ENCODE measurements at regions not wholly inside any gene's neighbourhood (a gene's known extent, or its start where the extent isn't known, plus 50 kb on each side); places are given as distances from the start of the nearest gene placed in this dataset.

DNA sequence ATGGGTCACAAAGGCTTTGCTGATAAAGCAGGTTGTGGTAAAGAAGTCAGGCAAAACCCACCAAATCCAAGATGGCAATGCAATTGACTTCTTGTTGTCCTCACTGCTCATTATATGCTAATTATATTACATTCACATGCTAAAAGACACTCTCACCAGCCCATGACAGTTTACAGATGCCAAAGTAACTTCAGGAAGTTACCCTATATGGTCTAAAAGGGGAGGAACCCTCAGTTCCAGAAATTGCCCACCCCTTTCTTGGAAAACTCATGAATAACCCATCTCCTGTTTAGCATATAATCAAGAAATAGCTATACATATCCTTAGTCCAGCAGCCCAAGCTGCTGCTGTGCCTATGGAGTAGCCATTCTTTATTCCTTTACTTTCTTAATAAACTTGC is 501.1 kb downstream of the MEI4 start:
- ChIA-PET CTCF (no interaction called here), POLR2A (no interaction called here)
- Histone ChIP-seq H3F3A (replicated peaks; ENCODE audit: insufficient read depth) (no peaks in the 10 kb centered on the region), H3K79me2 (ENCODE audit: insufficient read depth) (no peaks in the 10 kb centered on the region), H3K27ac (ENCODE audit: low read depth in 2 of 2, low read length in 1 of 2) (no peak overlapping the region), H3K9ac (no peak overlapping the region), H3K27me3 (ENCODE audit: insufficient read depth) (no peaks in the 10 kb centered on the region), H2AFZ (ENCODE audit: low read depth) (no peak overlapping the region), H3K36me3 (replicated peaks in 1 of 2; ENCODE audit: control insufficient read depth in 1 of 2, insufficient read depth in 2 of 2, low read length in 1 of 2) (no peaks in the 10 kb centered on the region), H3K4me2 (no peak overlapping the region), H4K20me1 (ENCODE audit: insufficient read depth) (no peaks in the 10 kb centered on the region), H3K9me3 (no peaks in the 10 kb centered on the region), H3K9me2 (no peaks in the 10 kb centered on the region), H3K4me3 (ENCODE audit: low read depth in 2 of 2, low read length in 1 of 2) (no peak overlapping the region), H3K4me1 (ENCODE audit: control insufficient read depth in 1 of 2, insufficient read depth in 2 of 2, low read depth in 1 of 2, low read length in 1 of 2) (no peaks in the 10 kb centered on the region)
- DNase-seq, result no peak
- TF ChIP-seq RAD21 (IDR thresholded peaks at IDR 0.05; ENCODE audit: low read length) (no peak), POLR2AphosphoS5 (IDR thresholded peaks at IDR 0.05; ENCODE audit: low read depth, low read length) (no peak), RXRA (IDR thresholded peaks at IDR 0.05; ENCODE audit: borderline replicate concordance, low read depth) (no peak), MEF2A (IDR thresholded peaks at IDR 0.05; ENCODE audit: borderline replicate concordance, low read depth) (no peak), SIN3A (IDR thresholded peaks at IDR 0.05; ENCODE audit: borderline replicate concordance, low read depth, low read length) (no peak), FOSL2 (IDR thresholded peaks at IDR 0.05; ENCODE audit: borderline replicate concordance, low read depth) (no peak), FOXJ3 (CRISPR knock-in tag; IDR thresholded peaks at IDR 0.05) (no peak), ELF1 (IDR thresholded peaks at IDR 0.05) (no peak), TAF1 (IDR thresholded peaks at IDR 0.05; ENCODE audit: borderline replicate concordance, low read depth, low read length) (no peak), YY1 (IDR thresholded peaks at IDR 0.05; ENCODE audit: low read depth) (no peak)
- TF ChIP-seq, protein P1, sequence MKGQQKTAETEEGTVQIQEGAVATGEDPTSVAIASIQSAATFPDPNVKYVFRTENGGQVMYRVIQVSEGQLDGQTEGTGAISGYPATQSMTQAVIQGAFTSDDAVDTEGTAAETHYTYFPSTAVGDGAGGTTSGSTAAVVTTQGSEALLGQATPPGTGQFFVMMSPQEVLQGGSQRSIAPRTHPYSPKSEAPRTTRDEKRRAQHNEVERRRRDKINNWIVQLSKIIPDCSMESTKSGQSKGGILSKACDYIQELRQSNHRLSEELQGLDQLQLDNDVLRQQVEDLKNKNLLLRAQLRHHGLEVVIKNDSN (IDR thresholded peaks at IDR 0.05; ENCODE audit: borderline replicate concordance, low read depth), result no peak

DNA sequence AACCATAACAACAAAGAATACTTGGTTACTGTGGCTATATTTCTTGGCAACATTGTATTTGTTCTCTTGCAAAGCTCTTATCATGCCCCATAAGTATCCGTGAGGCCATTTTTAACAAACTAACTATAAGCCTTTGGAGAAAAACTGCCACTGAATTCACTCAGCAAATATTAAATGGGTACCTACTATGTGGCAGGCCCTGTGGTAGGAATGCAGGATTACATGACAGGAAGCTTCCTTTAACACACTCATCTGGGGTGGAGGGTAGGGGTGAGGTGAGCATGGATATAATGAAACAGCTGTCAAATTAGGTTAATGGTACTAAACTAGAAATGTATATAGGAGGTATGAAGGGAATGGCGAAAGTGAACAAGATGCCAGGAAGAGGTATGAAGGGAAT is 504.8 kb downstream of the MEI4 start:
- ChIA-PET CTCF (no interaction called here), POLR2A (no interaction called here)
- 18% methylated on average over 2 of the region's 2 CpGs for WGBS (ENCODE audit: low lambda C conversion rate)
- Histone ChIP-seq H3K4me2 (no peak overlapping the region), H3K27ac (ENCODE audit: low read depth in 2 of 2, low read length in 1 of 2) (no peak overlapping the region), H3K36me3 (replicated peaks in 1 of 2; ENCODE audit: control insufficient read depth in 1 of 2, insufficient read depth in 2 of 2, low read length in 1 of 2) (no peaks in the 10 kb centered on the region), H3K9me3 (no peaks in the 10 kb centered on the region), H3K9me2 (no peaks in the 10 kb centered on the region), H3K4me1 (ENCODE audit: control insufficient read depth in 1 of 2, insufficient read depth in 2 of 2, low read depth in 1 of 2, low read length in 1 of 2) (no peaks in the 10 kb centered on the region), H3K4me3 (ENCODE audit: low read depth in 2 of 2, low read length in 1 of 2) (no peak overlapping the region), H3F3A (replicated peaks; ENCODE audit: insufficient read depth) (no peaks in the 10 kb centered on the region), H3K27me3 (ENCODE audit: insufficient read depth) (no peaks in the 10 kb centered on the region), H2AFZ (ENCODE audit: low read depth) (no peak overlapping the region), H4K20me1 (ENCODE audit: insufficient read depth) (no peaks in the 10 kb centered on the region), H3K9ac (no peak overlapping the region), H3K79me2 (ENCODE audit: insufficient read depth) (no peaks in the 10 kb centered on the region)
- no peak for DNase-seq
- TF ChIP-seq CHD2 (IDR thresholded peaks at IDR 0.05; ENCODE audit: low read length, partially characterized antibody) (no peak), TEAD4 (IDR thresholded peaks at IDR 0.05; ENCODE audit: borderline replicate concordance, insufficient read depth) (no peak), GABPA (IDR thresholded peaks at IDR 0.05; ENCODE audit: low read depth) (no peak), RCOR1 (IDR thresholded peaks at IDR 0.05; ENCODE audit: low read length) (no peak), FOXM1 (IDR thresholded peaks at IDR 0.05; ENCODE audit: low read depth) (no peak), EZH2phosphoT487 (IDR thresholded peaks at IDR 0.05; ENCODE audit: borderline replicate concordance, low read depth) (no peak), TCF12 (IDR thresholded peaks at IDR 0.05) (no peak), FOXJ3 (CRISPR knock-in tag; IDR thresholded peaks at IDR 0.05) (no peak), MXI1 (IDR thresholded peaks at IDR 0.05; ENCODE audit: low read depth, low read length) (no peak), SIN3A (IDR thresholded peaks at IDR 0.05; ENCODE audit: borderline replicate concordance, low read depth, low read length) (no peak)
- TF ChIP-seq, protein P2, sequence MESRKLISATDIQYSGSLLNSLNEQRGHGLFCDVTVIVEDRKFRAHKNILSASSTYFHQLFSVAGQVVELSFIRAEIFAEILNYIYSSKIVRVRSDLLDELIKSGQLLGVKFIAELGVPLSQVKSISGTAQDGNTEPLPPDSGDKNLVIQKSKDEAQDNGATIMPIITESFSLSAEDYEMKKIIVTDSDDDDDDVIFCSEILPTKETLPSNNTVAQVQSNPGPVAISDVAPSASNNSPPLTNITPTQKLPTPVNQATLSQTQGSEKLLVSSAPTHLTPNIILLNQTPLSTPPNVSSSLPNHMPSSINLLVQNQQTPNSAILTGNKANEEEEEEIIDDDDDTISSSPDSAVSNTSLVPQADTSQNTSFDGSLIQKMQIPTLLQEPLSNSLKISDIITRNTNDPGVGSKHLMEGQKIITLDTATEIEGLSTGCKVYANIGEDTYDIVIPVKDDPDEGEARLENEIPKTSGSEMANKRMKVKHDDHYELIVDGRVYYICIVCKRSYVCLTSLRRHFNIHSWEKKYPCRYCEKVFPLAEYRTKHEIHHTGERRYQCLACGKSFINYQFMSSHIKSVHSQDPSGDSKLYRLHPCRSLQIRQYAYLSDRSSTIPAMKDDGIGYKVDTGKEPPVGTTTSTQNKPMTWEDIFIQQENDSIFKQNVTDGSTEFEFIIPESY (IDR thresholded peaks at IDR 0.05; ENCODE audit: borderline replicate concordance, low read depth), result no peak
